ENCODE measurements at regions not wholly inside any gene's neighbourhood (a gene's known extent, or its start where the extent isn't known, plus 50 kb on each side); places are given as distances from the start of the nearest gene placed in this dataset.
"Not testable (repeated sequence)": the region's sequence is repeated elsewhere in the genome, so short reads cannot be mapped to it uniquely, and the experiment has no call there.

DNA sequence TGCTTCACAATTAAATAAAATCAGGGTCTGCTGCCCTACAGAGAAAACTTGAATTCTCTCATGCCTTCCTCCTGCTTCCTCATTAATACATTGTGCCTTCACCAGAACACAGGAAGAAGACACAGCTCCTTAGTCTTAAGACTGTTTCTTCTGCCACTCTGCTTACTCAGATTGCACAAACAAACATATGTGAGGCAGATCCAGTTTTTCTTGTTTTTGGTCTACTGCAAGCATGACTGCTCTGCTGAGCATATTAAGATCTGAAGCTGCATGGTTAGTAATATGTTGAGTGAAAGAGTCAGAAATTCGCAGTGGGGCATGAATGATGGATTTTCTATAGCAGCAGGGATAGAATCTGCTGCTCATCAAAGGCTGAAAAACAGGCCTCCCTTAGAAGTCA is 321.1 kb upstream of the STXBP6 start:
- TF ChIP-seq MYC (IDR thresholded peaks at IDR 0.05; ENCODE audit: low read depth, low read length) = no peak
- no peak for TF ChIP-seq JUN (IDR thresholded peaks at IDR 0.05; ENCODE audit: borderline replicate concordance, insufficient read depth, insufficient read length, low read depth)
- TF ChIP-seq FOS (IDR thresholded peaks at IDR 0.05; ENCODE audit: borderline replicate concordance, insufficient read depth, low read length) = no peak
- TF ChIP-seq POLR2AphosphoS5 (IDR thresholded peaks at IDR 0.05; ENCODE audit: insufficient read depth, low read depth, low read length) = no peak
- Histone ChIP-seq H3K9me1 (replicated peaks; ENCODE audit: control insufficient read depth, extremely low read depth, insufficient read depth, low read length) (no peaks in the 10 kb centered on the region), H3K79me2 (ENCODE audit: control insufficient read depth, insufficient read depth, low read length) (no peaks in the 10 kb centered on the region), H3K9me3 (replicated peaks; ENCODE audit: control insufficient read depth, insufficient read depth, low read length) (no peaks in the 10 kb centered on the region), H3K4me3 (replicated peaks in 1 of 3; ENCODE audit: insufficient read depth in 1 of 3, low read depth in 1 of 3, low read length in 3 of 3) (no peak overlapping the region), H4K20me1 (replicated peaks; ENCODE audit: control insufficient read depth, extremely low read depth, insufficient read depth, low read length) (no peaks in the 10 kb centered on the region), H3K27ac (ENCODE audit: insufficient read depth, low read depth, low read length) (no peak overlapping the region), H3K36me3 (ENCODE audit: control insufficient read depth in 2 of 2, extremely low read depth in 1 of 2, insufficient read depth in 2 of 2, low read length in 2 of 2) (no peaks in the 10 kb centered on the region), H2AFZ (ENCODE audit: low read depth, low read length) (no peak overlapping the region), H3K9ac (replicated peaks; ENCODE audit: extremely low read depth, insufficient read depth, low read length) (no peak overlapping the region), H3K27me3 (ENCODE audit: control insufficient read depth in 2 of 2, insufficient read depth in 2 of 2, low read length in 2 of 2) (peaks cover 0 to 2% of the 10 kb centered on the region in 2 experiments), H3K4me2 (ENCODE audit: insufficient read depth, low read length) (no peak overlapping the region), H3K4me1 (ENCODE audit: control insufficient read depth, extremely low read depth, insufficient read depth, low read length) (no peaks in the 10 kb centered on the region)
- FAIRE-seq (no peak), DNase-seq (ENCODE audit: low read depth, low spot score) (no peak)
- CTCF ChIA-PET = interaction anchor here (1.4 to 4.1 kb wide), 2 partner anchors 11 to 29 kb away, joined by 8 to 13 read pairs; no protein-coding TSS in a partner anchor
- no TSS peak for BruUV-seq (replicated peaks)
- intact Hi-C loops (cut with micrococcal nuclease) = no loop called here
- POLR2A ChIA-PET = no interaction called here
- dilution Hi-C loops (cut with MboI; ENCODE audit: extremely low pct_ligation_motif_present, low sequenced_read_pairs) = no loop called here

DNA sequence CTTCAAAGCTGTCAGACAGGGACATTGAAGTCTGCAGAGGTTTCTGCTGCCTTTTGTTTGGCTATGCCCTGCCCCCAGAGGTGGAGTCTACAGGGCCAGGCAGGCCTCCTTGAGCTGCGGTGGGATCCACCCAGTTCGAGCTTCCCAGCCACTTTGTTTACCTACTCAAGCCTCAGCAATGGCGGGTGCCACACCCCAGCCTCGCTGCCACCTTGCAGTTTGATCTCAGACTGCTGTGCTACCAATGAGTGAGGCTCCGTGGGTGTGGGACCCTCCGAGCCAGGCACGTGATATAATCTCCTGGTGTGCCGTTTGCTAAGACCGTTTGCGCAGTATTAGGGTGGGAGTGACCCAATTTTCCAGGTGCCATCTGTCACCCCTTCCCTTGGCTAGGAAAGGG is 320.1 kb upstream of the STXBP6 start:
- H3K27ac ChIP-seq (ENCODE audit: insufficient read depth, low read depth, low read length); H3K4me2 ChIP-seq (ENCODE audit: insufficient read depth, low read length); H2AFZ ChIP-seq (ENCODE audit: low read depth, low read length); POLR2A ChIA-PET; H3K79me2 ChIP-seq (ENCODE audit: control insufficient read depth, insufficient read depth, low read length); H3K36me3 ChIP-seq (ENCODE audit: control insufficient read depth in 2 of 2, extremely low read depth in 1 of 2, insufficient read depth in 2 of 2, low read length in 2 of 2); H3K27me3 ChIP-seq (ENCODE audit: control insufficient read depth in 2 of 2, insufficient read depth in 2 of 2, low read length in 2 of 2); H3K4me1 ChIP-seq (ENCODE audit: control insufficient read depth, extremely low read depth, insufficient read depth, low read length); intact Hi-C loops (cut with micrococcal nuclease); DNase-seq (ENCODE audit: low read depth, low spot score); H3K4me3 ChIP-seq (replicated peaks in 1 of 3; ENCODE audit: insufficient read depth in 1 of 3, low read depth in 1 of 3, low read length in 3 of 3); H4K20me1 ChIP-seq (replicated peaks; ENCODE audit: control insufficient read depth, extremely low read depth, insufficient read depth, low read length); dilution Hi-C loops (cut with MboI; ENCODE audit: extremely low pct_ligation_motif_present, low sequenced_read_pairs); H3K9ac ChIP-seq (replicated peaks; ENCODE audit: extremely low read depth, insufficient read depth, low read length); BruUV-seq (replicated peaks); FAIRE-seq; H3K9me3 ChIP-seq (replicated peaks; ENCODE audit: control insufficient read depth, insufficient read depth, low read length); H3K9me1 ChIP-seq (replicated peaks; ENCODE audit: control insufficient read depth, extremely low read depth, insufficient read depth, low read length): not testable (repeated sequence)
- CTCF ChIA-PET = interaction anchor here (0.9 kb wide), 1 partner anchor 11 kb away, joined by 4 read pairs; no protein-coding TSS in a partner anchor
